ENCODE measurements at regions not wholly inside any gene's neighbourhood (a gene's known extent, or its start where the extent isn't known, plus 50 kb on each side); places are given as distances from the start of the nearest gene placed in this dataset.

DNA sequence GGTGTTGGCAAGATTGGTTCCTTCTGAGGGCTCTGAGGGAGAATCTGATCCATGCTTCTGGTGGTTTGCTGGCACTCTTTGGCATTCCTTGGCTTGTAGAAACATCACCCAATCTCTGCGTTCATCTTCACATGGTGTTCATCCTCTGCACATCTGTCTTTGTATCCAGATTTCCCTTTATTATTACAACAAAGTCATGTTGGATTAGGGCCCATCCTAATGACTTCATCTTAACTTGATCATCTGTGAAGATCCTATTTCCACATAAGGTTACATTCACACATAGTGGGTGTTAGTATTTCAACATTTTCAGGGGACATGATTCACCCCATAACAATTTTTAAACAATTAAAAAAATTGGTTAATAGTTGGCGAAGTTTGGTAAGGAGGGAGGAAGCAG, 177.4 kb upstream of the CWC22 start:
- no peak for DNase-seq

DNA sequence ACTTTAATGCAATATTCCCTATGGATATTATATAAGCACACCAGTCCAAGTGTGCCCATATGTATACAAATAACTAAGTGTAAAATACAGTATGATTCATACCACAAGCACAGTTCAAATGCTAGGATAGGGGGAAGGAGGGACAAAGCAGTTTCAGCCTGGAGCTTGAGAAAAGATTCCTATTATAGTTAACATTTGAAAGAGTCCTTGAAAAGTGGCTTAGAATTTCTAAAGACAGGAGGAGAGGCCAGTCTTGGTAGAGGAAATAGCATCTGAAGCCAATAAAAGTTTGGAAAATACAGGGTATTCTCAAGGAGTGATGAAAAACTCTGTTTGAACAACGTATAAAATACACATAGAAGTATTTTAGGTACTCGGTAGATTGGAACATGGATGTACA, 173.4 kb upstream of the CWC22 start:
- no peak for DNase-seq

DNA sequence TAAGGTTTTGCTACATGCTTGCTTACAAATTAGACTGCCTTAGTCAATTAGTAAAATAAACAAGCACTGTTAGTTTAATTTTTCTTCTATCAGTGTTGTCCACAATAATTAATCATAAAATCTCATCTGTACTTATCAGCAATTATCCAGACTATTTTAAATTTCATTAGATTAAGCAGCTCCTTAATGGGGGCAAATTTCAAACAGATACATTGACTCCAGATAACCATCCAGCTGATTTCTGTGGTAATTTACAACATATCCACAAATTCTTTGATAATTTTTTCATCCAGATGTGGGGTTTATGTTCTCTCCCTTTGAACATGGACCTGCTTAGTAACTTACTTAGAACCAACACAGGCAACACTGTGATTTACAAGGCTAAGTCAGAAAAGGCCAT, 170.4 kb upstream of the CWC22 start:
- DNase-seq, result no peak

DNA sequence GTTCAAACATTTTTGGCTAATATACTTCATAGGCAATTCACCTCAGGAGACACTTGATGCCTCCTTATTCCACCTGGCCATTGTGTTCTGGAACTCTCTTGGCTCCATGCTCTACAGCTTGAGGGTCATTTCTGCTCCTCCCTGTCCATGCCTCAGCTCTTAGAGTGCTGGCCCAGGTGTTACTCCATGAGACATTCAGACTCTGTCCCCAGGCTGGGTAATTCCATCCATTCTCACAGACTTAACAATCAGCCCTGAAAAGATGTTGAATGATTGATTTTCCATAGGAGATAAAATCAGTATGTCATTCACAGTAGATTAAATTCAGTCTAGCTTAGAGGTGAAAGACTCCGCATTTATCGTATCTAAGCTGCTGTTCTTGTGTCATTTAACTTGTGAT, 168.6 kb upstream of the CWC22 start:
- DNase-seq, result no peak

DNA sequence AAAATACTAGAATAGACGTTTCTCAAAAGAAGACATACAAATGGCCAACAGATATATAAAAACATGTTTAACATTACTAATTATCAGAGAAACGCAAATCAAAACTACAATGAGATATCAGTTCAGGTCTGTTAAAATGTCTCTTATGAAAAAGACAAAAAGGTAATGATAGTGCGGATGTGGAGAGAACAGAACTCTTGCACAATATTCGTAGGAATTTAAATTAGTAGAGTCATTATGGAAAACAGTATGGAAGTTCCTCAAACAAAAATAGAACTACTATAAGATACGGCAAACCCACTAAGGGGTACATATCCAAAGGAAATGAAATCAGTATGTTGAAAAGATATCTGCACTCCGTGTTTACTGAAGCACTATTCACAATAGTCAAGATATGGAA, 167.5 kb upstream of the CWC22 start:
- DNase-seq, result no peak

DNA sequence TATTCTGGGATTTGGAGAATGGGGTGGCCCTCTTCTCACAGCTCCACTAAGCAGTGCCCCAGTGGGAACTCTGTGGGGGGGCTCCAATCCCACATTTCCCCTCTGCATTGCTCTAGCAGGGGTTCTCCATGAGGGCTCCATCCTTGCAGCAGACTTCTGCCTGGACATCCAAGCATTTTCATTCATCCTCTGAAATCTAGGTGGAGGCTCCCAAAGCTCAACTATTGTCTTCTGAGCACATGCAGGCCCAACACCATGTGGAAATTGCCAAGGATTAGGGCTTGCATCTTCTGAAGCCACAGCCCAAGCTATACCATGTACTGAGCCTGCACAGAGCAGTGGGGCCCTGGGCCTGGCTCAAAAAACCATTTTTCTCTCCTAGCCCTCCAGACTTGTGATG, 162.4 kb upstream of the CWC22 start:
- no peak for DNase-seq

DNA sequence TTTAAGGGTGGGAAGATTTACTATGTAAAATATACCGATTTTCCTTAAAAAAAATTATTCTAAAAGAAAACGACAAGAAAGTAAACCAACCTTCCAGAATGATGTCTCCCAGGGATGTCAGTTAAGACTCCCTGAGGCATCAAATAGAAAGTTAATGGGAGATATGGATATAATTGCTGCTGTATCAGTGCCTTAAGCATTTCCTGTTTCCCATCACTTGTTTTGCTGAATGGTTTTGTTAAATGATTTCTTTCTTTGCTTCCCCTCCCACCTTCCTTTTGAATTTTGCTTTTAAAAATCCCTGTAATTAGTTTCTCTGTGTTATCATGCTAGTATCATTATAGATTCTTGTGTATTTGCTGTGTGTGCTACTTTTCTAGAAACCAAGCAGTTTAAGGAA, 154.3 kb upstream of the CWC22 start:
- DNase-seq, result no peak

DNA sequence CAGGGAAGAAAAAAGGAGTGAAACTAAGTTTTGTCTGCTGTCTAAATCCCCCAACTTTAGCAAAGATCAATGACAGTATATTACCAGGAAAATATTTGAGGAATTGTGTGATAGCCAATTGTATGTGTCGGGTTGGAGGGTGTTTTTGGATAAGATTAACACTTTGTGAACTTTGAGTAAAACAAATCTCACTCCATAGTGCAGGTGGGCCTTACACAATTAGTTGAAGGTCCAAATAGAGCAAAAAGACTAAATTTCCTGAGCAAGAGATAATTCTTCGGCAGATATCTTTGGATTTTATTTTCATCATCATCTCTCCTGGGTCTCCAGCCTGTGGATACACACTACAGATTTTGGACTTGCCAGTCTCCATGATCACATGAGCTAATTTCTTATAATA, 152.8 kb upstream of the CWC22 start:
- no peak for DNase-seq

DNA sequence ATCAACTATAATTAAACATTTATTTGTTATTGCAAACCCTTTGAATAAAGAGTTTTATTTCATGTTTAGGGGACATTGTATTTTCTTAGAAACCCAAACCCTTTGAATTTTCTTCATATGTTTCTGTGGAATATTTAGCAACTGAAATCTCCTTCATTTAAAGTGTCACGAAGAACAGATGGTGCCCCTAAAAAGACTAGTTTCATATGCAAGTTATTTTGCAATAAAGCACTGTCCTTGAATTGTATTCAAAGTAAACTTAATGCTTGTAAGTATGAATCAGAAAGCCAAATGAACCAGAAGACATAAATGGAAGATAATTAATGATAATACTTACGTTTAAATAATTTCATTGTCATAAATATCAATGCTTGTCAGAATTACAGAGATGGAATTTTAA, 151.9 kb upstream of the CWC22 start:
- no peak for DNase-seq

DNA sequence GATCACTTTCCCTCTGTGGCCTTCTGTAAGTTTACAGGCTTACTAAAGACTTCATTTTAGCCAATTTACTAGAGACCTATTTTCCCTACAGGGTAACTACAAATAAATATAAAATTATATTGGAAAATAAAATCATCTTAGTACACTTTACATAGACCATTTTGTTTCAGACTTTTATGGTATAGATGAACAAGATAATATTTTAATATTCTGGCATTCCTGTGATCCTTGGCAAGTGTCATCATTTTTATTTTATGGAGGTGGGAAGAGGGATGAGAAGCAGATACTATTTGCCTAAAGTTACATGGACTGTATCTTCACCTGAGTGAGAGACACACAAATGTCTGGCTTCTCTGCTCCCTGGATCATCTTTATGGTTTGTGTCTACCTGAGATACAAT, 149.6 kb upstream of the CWC22 start:
- DNase-seq, result no peak

DNA sequence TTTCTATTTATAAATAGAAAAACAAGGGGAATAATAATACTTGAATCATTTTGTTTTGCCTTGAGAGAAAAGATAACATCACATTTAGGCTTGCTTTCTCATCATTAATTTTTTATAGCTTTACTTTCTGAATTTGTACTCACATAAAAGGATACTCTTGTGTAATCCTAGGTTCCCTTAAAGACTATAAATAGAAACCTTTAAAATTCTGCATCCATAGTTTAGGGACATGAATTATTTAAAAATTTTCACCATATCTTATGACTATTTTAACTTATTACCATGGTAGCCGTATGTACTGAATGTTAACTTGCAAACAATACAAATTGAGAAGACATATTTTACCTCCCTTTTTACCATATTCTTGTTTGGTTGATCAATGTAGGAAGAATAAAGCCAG, 143.5 kb upstream of the CWC22 start:
- no peak for DNase-seq

DNA sequence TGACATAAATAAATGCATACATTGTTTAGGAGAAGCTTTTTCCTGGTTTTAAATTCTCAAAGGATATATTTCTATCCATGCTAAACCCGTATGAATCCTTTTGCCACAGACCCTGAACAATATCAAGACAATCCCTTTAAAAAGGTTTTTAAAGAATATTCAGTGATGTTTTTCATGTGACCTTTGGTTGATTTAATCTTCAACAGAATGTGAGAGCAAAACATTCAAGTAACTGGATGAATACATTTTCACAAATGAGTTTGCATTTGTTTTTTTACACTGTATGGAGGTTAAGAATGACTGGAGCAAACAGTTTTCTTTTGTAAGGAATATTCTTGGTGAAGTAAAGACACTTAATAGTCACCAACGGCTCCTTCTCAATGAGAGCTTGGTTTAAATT, 139.4 kb upstream of the CWC22 start:
- no peak for DNase-seq

DNA sequence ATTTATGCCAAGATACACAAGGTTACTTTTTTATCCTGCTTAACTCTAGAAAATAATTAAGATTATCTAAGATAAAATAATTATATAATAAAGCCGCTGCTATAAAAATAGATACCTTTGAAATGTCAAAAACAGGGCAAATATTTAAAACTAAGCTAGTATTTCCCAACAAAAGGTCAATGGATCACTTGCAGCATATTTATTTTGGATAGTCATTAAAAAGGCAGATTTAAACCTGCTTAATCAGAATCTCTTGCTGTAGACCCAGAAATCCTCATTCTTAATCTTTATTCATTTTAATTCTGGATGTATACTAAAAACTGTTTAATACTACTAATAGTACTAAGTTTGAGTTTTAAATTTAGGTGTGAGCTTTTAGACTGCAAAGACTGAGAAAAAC, 139.0 kb upstream of the CWC22 start:
- no peak for DNase-seq

DNA sequence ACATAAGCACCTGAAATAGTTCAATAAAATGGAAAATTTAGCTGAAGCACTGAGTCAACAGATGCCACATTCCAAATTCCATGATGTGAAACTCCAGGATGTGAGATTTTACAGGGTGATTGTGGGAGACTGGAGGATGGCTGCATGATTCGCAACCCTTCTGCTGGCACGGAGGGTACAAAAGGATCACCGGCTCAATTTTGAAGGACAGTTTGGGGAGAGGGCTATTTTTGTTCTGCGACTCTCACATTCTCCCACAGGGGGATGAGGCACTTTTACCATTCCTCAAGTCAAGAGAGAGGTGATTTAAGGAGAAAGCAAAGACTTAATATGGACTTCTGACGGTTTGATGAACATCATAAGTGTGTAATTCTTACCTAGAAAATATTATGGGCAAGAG, 138.1 kb upstream of the CWC22 start:
- DNase-seq, result no peak

DNA sequence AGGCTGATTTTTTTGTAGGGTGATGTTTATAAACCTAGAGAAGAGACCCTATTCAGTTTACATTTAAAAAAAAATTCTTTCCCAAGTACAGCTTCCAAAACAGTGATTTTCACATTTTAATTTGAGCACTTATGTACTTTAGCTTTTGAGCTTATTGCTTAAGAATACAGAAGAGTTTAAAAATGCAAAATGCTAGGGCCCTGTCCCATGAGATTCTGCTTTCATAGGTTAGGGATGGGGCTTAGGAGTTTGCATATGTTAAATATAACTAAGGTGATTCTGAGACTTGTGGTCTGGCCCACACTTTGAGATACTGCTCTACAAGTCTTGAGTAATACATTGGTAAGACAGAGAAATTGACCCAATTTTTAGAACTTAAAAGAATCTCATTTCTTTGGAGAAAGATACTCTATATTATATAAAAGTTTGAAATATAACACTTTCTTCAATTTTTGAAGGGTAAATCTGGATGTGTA, 137.3 kb upstream of the CWC22 start:
- DNase-seq, result no peak

DNA sequence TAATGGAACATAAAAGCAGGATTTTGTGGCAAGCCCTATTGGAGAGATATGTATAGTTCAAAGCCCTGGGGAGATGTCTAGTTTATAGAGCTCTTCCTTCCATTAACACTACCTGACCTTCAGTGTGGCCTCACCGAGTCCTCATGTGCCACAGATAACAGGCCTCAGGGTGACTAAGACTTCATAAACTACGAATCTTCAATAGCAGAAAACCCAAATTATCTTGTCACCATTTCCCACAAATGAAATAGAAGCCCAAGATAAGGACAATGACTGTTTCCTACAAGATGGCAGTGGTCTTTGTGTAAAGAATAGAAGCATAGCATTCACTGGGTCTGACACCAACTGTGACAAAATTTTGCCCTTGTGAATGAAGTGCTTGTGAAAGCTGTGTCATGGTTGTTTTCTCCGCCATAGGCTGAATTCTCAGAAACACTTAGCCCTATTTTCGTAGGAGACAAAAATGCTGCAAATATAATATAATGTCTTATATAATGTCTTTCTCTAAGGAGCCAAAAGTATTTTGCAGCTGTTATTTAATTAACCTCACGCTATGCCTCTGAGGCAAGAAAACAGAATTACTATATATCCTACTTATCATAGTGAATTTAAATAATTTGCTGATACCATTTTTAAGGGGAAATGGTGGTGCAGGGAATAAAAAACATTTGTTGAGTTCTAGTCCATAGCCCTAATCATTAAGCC, 136.7 kb upstream of the CWC22 start:
- no peak for DNase-seq

DNA sequence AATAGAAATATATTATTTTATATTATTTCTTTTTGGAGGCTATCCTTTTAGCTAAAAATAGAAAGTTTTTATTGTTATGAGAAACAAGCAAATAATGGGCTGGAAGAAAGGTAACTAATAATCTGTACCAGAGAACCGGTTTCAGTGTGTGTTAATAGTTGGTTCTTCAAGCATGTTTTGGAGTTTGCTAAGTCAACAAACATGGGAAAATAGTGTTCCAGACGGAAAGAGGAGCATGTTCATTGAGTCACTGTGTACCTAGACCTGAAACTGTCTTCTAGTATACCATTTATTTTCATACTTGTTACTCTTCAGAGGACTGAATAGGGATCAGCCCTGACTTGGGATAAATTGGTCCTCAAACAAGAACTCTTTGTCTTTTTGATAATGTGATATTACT, 134.5 kb upstream of the CWC22 start:
- no peak for DNase-seq

DNA sequence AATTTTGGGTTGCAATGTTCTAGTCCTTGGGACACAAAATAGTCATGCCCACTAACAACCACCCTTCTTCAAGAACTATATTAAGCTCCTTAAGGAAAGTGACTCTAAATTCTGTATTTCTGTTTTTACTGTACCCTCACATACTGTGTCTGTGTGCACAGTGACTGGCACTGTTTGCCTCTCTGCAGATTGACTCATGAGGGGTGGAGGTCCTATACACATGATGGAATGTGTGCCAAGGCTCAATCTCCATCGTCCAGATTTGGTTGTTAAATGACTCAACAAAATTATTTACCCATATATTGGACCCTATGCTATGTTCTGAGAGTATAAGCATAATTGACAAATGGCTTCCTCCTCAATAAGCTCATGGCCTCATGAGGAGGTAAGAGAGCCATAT, 126.6 kb upstream of the CWC22 start:
- no peak for DNase-seq

DNA sequence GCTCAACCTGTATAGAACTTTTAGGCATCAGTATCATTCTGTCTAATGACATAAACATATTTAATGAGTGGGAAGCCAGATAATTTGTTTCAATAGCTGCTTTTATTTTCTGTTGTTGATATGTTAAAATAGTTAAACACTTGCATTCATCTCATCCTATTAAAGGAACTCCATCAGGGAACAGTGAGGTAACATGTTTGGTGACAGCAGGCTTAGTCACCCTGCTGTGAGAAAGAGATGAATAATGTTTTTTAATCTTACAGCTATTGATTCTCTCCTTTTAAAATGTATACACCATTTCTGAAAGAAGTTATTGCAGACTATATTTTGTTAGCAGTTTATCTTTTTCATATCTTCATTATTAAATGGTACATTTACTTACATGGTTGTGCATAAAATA, 123.3 kb upstream of the CWC22 start:
- no peak for DNase-seq

DNA sequence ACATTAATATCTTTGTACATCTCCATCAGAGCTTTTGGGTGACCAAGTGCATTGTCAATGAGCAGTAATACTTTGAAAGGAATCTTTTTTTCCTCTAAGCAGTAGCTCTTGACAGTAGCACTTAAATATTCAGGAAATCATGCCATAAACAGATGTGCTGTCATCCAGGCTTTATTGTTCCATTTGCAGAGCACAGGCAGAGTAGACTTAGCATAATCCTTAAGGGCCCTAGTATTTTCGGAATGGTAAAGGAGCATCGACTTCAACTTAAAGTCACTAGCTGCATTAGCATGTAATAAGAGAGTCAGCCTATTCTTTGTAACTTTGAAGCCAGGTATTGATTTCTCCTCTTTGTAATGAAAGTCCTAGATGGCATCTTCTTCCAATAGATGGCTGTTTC, 121.8 kb upstream of the CWC22 start:
- no peak for DNase-seq

DNA sequence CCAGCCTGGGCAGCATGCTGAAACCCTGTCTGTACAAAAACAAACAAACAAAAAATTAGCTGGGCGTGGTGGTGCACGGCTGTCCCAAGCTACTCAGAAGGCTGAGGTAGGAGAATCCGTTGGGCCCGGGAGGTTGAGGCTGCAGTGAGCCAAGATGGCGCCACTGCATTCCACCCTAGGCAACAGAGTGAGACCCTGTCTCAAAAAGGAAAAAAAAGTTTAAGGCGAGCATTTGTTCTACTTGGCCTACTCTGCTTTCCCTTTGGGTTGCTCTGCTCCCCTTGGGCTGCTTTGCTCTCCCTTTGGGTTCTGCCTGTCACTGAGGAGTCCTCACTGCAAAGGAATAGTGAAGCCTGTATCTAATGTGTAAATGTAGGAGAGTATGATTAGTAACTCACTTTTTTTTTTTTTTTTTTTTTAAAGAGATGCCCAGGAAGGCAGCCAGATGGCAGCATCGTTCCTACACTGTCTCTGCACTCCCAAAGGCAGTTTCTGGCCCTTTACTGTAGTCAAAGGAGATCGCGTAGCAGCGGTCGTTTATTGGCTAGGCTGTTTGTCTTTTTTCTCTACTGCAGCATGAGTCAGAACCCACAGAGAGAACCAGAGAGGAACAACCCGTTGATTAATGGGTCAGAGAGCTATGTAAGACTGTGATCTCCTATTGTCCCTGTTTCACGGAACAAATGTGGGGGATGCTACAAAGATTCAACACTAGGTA, 118.3 kb upstream of the CWC22 start:
- DNase-seq, result peak; percentile 28

DNA sequence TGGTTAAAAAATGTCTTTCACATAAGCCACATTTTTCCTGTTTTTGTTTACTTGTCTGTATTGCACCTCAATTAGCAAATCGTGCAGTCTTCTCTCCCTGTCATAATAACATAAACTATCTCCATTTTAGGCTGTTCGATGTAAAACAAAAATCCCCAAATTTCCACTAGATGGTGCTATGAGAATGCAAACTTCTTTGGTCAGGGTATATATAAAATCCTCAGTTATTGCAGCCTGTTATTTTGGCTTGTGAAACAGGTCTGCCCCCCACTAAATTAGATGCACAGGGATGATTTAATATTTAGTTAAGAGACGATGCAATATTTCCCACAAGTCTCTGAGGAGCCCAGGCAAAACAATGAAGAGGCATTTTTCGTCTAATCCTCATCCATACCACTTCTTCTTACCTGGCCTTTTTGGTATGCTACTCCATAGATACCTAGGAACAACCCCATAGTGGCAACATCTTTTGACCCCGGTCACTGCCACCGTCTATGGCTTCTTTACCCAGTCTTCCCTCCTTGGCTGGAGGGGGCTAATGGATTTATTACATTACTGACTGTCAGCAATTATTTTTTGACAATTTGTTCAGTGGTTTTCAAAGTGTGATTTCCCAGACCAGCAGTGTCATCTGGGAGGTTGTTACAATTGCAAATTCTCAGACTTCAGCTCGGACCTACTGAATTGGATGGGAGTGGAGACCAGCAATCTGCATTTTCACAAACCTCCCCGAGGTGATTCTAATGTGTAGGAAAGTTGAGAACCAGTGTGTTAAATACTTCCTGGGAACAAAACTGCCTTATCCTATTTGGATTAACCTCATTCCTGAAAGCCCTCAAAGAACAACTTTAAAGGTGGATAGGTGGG, 117.4 kb upstream of the CWC22 start:
- DNase-seq, result no peak

DNA sequence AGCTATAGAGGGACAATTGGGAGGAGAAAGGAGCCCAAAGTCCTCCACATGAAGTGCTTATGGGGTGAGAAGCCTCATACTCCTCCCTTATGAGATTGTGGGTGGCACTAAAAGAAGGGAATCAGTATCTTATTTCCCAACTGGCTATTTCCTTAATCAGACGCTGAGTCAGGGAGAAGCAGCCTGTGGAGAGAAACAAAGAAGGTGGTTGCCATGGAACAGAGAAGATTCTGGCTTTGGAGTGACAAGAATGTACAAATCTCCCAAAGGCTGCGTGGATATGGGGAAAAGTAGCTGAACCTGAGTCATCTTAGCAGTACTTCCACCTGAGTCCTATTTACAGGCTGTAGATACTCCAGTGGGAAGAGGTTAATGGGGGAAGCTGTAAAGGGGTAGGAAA, 115.8 kb upstream of the CWC22 start:
- DNase-seq, result no peak

DNA sequence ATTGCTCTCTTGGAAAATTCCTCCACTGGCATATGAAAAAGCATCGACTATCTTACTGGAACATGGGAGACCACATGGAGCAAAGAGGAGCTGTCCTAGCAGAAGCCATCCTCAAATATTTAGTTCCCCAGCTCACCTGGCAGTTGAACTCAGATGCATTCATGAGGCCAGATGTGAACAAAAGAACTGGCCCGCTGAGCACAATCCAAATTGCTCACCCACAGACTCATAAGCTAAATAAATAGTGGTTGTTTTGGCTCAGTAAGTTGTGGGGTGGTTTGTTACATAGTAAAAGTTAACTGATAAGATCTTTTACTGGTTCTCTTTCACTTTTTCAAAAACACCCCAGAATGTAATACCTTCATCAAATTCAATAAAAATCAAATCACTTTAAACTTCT, 108.6 kb upstream of the CWC22 start:
- DNase-seq, result no peak
